ENCODE measurements at regions not wholly inside any gene's neighbourhood (a gene's known extent, or its start where the extent isn't known, plus 50 kb on each side); places are given as distances from the start of the nearest gene placed in this dataset.

DNA sequence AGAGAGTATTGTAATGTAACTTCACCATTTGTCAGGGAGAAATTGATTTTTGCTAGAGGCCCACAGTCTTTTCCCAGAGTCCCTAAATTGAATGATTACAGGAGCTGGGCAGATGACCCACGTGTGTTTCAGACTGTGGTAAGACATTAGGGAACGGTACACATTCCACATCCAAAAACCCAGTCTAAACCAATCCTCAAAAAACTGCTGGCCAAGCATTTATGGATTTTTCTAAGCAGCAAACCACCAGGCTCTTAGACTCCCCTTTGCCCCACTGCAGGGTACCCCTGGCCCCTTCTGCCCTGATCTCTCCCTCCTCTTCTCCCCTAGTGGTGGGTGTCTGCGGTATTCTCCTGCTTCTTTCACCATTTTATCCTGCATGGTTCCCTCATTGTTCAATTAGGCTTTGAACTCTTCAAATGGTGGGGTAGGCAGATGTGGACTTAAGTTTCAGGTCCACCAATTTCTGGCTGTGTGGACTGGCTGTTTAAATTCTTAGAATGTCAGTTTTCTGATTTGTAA lies 135.5 kb upstream of the SORCS3 start:
- DNase-seq = no peak

DNA sequence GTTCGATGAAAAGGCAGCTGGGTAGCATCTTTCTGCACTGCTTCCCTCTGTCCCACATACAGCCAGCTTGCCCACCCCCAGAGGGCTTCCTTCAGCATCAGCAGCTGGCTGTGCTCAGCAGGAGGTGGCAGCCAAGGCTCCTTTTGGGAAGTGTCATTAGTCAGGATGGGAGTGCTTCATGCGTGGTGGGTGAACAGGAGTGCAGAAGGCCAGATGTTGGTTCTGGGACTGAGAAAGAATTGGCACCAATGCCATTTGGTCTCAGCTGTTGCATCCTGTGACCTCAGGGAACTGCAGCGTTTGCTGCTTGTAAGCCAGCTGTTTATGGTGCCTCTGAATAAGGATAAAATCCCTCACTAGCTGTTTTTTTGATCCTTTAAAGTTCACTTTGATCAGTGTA lies 131.1 kb upstream of the SORCS3 start:
- no peak for DNase-seq

- DNase-seq = no peak
These were observed 130.4 kb upstream of the SORCS3 start for GRCh38 chr10:104510644-104511043.

GRCh38 chr10:104512800-104513199 lies 128.3 kb upstream of the SORCS3 start:
- DNase-seq = no peak

DNA sequence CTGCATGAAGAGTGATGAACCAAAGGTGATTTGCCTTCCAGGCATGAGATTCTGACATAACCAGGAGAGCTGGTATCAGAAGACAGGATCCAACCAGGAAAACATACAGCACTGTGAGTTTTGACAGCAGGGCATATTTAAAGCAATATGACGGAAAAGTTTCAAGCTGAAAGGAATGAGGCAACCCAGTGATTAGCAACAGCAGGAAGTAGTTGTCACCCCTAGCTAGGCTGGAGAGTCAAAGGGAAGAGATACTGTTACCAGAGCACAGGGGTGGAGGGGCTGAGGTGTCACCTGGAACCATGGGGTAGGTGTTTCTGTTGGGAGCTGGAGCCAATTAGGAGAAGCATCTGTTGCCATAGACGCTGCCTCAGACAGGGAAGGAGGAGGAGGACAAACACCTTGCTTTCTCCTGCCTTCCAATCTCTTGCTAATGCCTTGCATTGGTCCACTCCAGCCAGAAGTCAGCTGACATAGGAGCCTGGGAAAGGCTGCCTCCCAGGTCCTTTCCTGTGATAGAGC lies 125.4 kb upstream of the SORCS3 start:
- no peak for DNase-seq

GRCh38 chr10:104516986-104517385 lies 124.1 kb upstream of the SORCS3 start:
- no peak for DNase-seq

DNA sequence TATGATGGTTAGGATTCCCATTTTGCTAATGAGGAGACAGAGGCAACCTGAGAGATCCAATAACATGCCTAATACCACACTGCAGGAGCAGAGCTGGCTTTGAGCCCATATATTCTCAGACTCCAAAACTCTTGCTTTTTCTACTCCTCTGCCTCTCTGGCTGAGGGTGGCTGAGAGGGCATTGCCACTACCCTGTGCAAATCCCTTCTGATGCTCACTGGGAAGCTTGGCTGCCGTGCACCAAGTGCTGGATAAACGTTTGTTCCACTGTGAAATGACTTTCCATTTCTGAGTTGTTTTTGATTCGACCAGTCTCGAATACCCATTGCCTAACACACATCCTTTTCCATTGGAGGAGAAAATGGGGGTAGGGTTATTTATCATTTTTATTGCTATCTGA lies 123.1 kb upstream of the SORCS3 start:
- no peak for DNase-seq

GRCh38 chr10:104518891-104519290 lies 122.2 kb upstream of the SORCS3 start:
- no peak for DNase-seq

GRCh38 chr10:104520653-104521052 lies 120.4 kb upstream of the SORCS3 start:
- DNase-seq = no peak

DNA sequence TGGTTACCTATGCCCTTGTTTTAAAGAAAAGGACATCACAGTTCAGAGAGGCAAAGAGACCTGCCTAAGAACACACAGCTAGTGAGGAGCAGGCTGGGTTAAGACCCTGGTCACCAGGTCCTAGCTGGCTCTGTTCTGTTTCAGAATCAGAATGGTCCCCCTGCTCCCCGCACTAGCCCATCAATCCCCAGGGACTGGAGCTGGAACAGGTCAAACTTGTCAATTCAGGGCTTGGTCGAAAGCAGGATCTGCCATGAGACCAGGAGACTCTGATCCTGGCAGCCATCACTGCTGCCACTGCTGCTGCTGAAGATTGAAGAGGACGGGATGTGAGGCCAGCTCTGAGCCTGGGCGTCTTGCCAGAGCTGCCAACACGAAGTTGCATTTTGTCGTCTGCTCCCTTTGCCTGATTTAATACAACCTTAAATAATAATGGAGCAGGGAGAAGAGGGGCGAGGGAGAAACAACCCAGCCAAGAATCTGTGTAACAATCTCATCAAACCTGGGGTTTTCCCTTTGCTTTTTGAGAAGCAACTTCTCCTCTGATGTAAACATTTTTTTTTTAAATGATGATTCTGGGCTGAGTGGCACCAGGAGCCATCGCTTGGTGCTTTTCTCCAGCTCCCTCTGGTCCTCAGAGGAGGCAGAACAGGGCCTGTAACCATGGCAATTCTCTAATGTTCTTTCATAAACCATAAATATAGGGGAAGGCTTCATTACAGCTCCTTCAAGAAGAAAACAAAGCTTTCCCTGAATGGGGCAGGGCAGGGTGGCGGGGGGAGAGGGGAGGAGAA lies 119.0 kb upstream of the SORCS3 start:
- DNase-seq = no peak

- no peak for DNase-seq
These were observed 114.9 kb upstream of the SORCS3 start for GRCh38 chr10:104526188-104526587.

DNA sequence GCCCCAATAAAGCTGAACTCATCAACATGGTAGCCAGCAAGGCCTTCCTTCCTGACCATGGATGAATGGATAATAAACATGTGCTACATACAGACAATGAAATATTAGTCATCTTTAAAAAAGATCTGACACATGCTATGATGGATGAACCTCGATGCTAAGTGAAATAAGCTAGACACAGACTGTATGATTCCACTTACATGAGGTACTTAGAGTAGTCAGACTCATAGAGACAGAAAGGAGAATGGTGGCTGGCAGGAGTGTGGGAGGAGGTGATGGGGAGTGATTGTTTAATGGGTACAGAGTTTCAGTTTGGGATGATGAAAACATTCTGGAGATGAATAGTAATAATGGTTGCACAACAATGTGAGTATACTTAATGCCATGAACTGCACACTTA lies 114.1 kb upstream of the SORCS3 start:
- no peak for DNase-seq

DNA sequence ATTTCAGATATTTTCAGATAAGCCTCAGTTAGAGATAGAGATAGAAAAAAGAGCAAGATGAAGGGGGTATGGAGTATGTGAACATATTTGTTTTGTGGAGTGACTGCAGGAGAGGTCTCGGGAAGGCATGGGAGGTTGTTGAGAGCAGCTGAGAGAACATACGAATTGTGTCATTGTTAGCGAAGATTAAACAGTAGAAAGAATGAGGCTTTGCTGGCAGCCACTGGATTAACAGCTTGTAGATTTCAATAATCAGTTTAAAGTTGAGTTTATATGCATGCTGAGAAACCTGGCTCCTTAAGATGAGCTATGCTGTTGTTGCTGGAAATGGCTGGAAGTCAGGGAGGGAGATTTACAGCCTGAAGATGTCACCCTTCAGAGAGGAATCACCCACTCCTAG lies 100.9 kb upstream of the SORCS3 start:
- DNase-seq = no peak

- DNase-seq = no peak
These were observed 99.3 kb upstream of the SORCS3 start for GRCh38 chr10:104541820-104542219.

DNA sequence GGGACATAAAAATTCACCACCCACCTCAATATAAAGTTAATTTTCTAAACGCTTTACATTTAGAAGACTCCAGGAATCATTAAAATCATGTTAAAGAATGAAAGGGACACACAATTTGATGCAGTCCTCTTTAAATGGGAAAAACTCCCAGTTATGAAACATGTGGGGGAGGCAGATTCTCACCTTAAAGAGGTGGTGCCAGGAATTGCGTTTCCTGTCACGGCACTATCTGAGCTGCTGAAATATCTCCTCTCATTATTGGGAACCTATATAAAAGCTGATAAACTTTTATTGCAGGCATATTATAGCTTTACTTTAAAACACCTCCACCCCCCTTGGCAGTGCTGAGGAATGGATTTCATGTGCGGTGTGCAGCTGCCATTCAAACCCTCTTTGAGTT lies 94.8 kb upstream of the SORCS3 start:
- DNase-seq = no peak

GRCh38 chr10:104546756-104547155 lies 94.3 kb upstream of the SORCS3 start:
- no peak for DNase-seq

DNA sequence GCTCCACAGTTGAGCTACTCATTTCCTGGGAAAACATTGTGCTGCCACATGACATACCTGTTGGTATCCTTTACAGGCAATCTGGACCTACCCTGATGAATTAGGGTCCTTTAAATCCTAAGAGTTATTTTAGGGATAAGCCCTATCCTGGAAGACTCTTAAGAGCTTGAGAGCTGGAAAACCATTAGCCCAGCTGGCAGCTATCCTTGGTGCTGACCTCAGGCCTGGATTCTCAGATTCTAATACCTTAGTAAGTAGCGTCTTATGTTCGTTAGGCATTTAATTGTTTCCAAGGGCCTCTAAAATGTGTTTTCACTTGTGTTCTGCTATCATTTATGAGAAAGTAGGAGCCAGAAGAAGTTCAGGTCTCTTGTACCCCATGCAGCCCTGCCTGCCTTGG lies 93.0 kb upstream of the SORCS3 start:
- no peak for DNase-seq

GRCh38 chr10:104556831-104557230 lies 84.3 kb upstream of the SORCS3 start:
- no peak for DNase-seq

GRCh38 chr10:104557966-104558365 lies 83.1 kb upstream of the SORCS3 start:
- DNase-seq = no peak

- DNase-seq = peak; percentile 40
These were observed 81.2 kb upstream of the SORCS3 start for GRCh38 chr10:104559935-104560334.

DNA sequence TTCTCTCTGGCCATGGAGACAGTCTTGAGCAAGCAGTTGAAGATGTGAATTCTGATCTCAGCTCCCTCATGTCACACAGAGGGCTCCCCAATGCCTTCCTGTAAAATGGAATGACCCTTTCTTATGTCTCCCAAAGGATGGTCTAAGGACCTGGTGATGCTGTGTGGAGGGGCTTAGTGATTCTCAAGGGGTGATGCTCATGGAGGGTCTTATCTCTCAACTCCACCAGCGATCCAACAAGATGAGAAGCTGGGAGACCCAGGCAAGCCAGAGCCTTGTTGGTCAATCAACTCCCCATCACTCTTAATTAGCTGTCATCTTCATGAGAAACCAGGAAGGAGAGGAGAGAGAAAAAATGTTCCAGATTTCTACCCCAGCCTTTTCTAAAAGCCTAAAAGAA lies 78.0 kb upstream of the SORCS3 start:
- no peak for DNase-seq

DNA sequence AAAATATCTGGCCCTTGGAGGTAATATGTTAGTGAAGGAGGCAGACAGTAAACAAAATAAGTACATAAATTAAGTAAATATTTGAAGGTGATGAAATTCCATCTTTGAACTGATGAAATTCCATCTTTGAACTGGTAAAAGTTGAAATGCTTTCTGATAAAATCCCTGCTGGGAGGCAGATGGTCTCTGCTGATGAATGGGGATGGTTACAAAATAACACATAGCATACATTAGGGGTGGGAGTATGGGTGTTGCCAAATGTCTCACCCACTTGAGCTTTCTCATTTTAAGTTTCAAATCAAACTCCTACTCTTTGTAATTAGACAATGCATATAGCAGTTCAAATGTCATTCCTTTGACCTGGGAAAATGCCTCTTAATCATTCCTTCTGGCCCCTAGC lies 77.5 kb upstream of the SORCS3 start:
- no peak for DNase-seq

DNA sequence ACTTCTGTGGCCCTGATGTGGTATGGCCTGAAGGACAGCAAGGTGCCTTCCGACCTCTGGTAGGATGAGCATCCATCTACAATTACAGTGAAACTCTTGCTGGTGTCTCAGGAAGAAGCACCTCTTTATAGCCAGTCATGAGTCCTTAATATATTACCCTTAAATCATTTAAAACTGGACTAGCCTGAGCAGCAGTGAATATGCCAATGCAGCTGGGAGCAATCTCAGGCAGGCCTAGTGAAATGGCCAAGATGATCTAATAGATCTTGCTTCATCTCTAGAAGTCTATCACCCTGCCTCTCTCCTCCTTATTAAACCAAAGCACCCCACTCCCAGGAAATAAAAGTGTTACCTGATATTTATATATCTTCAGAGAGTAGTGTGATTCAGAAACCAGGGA lies 66.7 kb upstream of the SORCS3 start:
- no peak for DNase-seq

DNA sequence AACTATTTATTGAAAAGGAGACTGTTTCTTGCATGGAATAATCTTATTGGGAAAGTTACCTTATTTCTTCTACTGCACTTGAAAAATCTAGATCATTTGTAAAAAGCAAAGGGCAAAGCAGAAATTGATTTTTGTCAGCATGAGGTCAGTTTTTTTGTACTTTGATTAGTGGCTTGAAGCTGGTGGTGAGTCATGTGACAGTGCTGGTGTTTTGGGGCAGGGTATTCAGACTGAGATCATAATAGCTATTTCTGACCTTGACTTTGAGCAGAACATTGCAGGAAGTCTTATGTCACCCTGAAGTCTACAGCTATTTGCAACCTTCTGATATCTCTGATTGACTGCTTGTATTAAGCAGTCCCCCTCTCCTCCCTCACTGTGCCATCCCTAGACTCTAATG lies 66.3 kb upstream of the SORCS3 start:
- no peak for DNase-seq

- DNase-seq = no peak
These were observed 64.5 kb upstream of the SORCS3 start for GRCh38 chr10:104576611-104577010.

Data from NCI-H226 (cell line).